C1 segment of cervical spinal cord (tissue), 14 donors: ENCODE measurements at regions not wholly inside any gene's neighbourhood (a gene's known extent, or its start where the extent isn't known, plus 50 kb on each side); places are given as distances from the start of the nearest gene placed in this dataset.
"Not testable (repeated sequence)": the region's sequence is repeated elsewhere in the genome, so short reads cannot be mapped to it uniquely, and the experiment has no call there.

Experiments used
- DNase-seq, 14 donors: peaks; one replicate each; lab custom pipeline; 2025; lab: John Stamatoyannopoulos, UW

DNA sequence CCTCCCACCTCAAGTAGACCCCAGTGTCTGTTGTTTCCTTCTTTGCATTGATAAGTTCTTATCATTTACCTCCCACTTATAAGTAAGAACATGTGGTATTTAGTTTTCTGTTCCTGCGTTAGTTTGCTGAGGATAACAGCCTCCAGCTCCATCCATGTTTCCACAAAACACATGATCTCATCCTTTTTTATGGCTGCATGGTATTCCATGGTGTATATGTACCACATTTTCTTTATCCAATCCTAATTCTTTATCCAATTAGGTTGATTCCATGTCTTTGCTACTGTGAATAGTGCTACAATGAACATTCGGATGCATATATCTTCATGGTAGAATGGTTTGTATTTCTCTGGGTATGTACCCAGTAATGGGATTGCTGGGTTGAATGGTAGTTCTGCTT, 102.5 kb upstream of the UGP2 start:
- not testable (repeated sequence) for DNase-seq

GRCh38 chr2:63740020-63740419, 101.7 kb upstream of the UGP2 start:
- DNase-seq, result no peak

GRCh38 chr2:63740943-63741342, 100.8 kb upstream of the UGP2 start:
- no peak for DNase-seq

- DNase-seq, result no peak
These were observed 99.7 kb upstream of the UGP2 start for GRCh38 chr2:63741884-63742579.

DNA sequence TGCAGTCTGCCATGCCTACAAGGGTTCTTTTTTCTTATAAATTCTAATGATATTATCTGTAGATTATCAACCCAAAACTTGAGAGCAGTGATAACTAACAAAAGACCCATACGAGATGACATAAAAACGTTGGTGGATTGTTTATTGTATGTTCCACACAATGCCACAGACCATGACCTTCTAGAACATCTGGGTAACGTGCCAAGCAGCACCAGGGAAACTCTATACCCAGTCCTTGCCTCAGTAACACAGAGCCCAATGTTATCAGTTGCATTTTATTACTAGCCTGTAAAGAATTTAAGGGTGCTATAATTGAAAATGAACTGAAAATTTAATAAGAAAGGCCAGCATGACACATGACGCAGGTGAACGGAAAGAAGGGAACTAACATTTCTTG, 99.1 kb upstream of the UGP2 start:
- DNase-seq, result no peak

DNA sequence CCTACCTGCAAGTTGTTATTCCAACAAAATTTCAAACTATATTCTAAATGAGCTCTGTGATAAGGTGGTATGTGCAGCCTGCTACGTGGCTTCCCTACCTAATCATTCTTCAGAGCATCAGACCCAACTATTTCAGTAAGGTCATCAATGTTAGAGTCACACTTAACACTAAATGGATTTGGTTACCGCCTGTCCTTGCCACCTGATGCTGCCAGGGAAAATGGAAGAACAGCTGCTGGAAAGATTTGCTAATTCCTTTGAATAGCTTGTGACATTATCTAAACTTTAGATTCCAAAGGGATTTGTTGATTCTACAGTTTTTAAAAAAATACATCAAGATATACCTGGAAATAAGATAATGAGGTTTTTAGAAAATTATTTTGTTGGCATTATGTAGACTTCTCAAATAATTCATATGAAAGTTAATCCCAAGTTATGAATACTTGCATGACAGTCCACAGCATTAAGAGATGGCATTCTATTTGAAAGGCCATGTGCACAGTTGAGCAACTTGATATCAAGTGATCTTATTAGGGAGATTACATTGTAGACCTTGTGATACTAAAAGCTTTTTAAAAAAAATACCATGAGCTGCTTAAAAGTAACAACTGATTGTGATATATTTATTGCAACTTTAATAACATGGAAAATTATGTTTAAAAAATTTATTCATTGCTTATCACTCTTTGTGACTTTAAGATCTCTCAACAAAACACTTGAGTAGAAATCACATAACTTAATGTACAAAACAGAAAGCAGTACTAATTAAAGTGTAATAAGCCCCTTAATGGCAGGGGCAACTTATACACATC, 98.3 kb upstream of the UGP2 start:
- DNase-seq, result no peak

- DNase-seq, result no peak
These were observed 97.4 kb upstream of the UGP2 start for GRCh38 chr2:63743982-63744966.

- DNase-seq, result not testable (repeated sequence)
These were observed 95.1 kb upstream of the UGP2 start for GRCh38 chr2:63746548-63746947.

- no peak for DNase-seq
These were observed 89.8 kb upstream of the UGP2 start for GRCh38 chr2:63751901-63752300.

DNA sequence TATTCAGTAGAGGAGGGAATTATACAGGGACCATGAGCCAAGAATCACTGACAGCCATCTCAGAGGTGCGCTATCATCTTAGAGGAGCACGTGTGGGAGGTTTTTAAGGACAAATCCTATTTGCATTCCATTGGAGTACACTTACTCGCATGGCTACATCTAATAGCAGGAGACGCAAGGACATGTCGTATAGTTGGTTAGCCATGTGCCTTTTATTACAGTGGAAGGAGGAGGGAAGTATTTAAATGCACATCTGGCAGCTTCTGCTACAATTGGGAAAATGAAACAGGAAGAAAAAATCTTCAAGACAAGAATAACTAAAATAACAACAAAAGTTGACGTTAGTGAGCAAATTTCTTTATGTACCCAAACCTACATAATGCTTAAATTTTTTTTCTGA, 86.5 kb upstream of the UGP2 start:
- DNase-seq, result no peak

GRCh38 chr2:63755965-63756364, 85.7 kb upstream of the UGP2 start:
- no peak for DNase-seq

DNA sequence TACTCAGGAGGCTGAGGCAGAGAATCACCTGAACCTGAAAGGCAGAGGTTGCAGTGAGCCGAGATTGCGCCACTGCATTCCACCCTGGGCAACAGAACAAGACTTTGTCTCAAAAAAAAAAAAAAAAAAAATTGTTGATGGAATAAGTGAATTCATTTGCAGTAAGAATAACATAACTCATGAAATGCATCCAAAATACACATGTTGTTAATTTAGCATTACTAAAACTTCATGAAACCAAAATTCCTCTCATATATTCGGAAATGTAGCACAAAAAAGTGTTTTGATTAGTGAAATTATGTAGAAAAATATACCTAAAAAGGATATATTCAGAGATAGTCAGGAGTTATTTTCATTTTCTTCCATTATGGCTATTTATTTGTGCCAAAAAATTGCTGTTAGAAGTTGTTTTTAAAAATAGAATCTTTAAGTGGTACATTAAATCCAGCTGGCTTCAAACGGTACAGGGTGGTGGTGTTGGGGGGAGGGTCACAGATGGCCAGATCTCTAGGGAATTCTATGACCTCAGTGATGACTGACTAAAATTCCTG, 78.2 kb upstream of the UGP2 start:
- DNase-seq, result no peak

DNA sequence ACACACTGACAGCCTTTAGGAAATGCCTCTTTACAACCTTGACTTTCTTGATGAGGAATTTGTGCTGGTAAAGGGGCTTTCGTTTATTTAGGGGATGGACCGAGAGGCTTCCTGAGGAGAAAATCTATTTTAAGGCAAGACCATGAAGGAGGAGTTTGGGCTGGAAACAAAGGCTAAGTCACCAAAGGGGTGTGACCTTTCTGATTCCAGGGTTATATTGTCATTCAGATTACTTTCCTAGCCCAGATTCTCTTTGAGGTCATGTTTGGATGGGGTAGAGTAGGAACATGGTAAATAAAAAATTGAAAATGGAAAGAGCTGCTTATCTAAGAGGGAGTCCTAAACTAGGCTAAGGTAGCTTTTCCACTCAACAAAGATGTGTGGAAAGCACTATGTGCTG, 77.1 kb upstream of the UGP2 start:
- DNase-seq, result no peak

DNA sequence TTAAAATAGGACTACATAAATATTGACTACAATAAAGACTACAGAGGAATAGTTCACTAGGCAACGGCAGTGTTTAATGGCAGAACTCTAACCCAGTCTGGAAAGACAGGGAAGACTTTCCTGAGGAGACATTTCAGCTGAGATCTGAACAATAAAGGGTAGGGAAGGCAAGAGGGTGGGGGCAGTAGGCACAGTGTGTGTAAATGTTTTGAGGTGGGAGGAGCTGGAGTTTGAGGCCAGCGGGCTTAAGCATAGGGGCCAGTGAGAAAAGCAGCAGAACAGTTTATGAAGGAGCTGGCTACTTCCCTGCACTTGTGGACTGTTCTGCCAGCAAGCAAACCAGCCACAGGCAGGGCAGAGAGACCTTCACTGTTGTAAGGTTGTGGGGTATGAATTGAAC, 76.6 kb upstream of the UGP2 start:
- no peak for DNase-seq

DNA sequence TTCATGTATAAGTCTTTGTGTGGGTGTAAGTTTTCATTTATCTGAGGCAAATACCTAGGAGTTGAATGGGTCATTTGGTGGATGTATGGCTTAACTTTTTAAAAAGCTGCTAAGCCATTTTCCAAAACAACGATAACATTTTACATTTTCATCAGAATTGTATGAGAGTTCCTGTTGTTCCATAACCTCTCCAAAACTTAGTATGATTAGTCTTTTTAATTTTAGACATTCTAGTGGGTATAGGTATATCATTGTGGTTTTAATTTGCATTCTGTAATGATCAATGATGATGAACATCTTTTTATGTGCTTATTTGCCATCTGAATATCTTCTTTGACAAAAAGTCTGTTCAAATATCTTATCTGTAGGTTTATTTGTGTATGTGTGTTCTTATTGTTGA, 74.4 kb upstream of the UGP2 start:
- DNase-seq, result no peak

- no peak for DNase-seq
These were observed 73.6 kb upstream of the UGP2 start for GRCh38 chr2:63768051-63768450.

GRCh38 chr2:63769915-63770314, 71.8 kb upstream of the UGP2 start:
- no peak for DNase-seq

DNA sequence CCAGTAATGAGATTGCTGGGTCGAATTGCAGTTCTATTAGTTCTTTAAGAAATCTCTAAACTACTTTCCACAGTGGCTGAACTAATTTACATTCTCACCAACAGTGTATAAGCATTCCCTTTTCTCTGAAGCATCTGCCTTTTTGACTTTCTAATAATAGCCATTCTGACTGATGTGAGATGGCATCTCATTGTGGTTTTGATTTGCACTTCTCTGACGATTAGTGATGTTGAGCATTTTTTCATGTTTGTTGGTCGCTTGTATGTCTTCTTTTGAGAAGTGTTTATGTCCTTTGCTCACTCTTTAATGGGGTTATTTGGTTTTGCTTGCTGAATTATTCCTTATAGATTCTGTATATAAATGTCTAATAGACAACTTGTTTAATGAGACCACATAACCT, 69.6 kb upstream of the UGP2 start:
- no peak for DNase-seq

- DNase-seq, result no peak
These were observed 66.5 kb upstream of the UGP2 start for GRCh38 chr2:63775191-63775590.

DNA sequence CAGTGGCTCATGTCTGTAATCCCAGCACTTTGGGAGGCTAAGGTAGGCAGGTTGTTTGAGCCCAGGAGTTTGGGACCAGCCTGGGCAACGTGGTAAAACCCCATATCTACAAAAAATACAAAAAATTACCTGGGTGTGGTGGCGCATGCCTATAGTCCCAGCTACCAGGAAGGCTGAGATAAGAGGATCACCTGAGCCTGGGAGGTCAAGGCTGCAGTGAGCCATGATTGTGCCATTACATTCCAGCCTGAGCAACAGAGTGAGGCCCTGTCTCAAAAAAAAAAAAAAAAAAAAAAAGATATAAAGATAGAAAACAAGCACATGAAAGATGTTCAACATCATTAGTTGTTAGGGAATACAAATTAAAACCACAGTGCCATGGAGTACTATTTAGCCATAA, 65.3 kb upstream of the UGP2 start:
- DNase-seq, result no peak

DNA sequence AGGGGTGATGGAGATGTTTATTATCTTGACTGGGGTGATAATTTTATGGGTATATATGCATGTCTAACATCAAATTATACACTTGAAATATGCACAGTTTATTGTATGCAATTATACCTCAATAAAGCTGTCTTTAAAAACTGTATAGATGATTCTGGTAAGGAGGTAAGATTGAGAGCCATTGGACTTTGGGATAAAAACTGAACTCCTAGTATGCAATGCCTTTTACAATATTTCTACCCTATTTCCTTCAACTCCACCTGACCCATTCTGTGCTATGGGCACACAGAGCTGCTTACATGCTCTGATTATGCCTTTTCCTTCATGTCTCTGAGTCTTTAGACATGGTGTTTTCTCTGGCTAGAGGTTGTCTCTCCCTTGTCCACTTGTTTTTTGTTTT, 63.9 kb upstream of the UGP2 start:
- no peak for DNase-seq

- DNase-seq, result no peak
These were observed 63.3 kb upstream of the UGP2 start for GRCh38 chr2:63778391-63778790.
